HEK293 (cell line): ENCODE measurements at regions not wholly inside any gene's neighbourhood (a gene's known extent, or its start where the extent isn't known, plus 50 kb on each side); places are given as distances from the start of the nearest gene placed in this dataset.

Source experiments
- CTCF ChIP-seq: fragments of 450-650 bp; formaldehyde crosslinking; IDR thresholded peaks from 2 replicates; pipeline ENCODE4 v1.5.1; 2016; ENCODE audit warnings: missing biosample characterization, missing genetic modification characterization
- KLF16 ChIP-seq: fragments of 450-650 bp; formaldehyde crosslinking; IDR thresholded peaks from 2 replicates; pipeline ENCODE4 v1.5.1; 2017; ENCODE audit warnings: missing biosample characterization, missing genetic modification characterization
- ZNF521 ChIP-seq: fragments of 450-650 bp; formaldehyde crosslinking; IDR thresholded peaks from 2 replicates; pipeline ENCODE4 v1.5.1; 2017; ENCODE audit warnings: missing biosample characterization, mild to moderate bottlenecking, missing genetic modification characterization
- ZNF529 ChIP-seq: fragments of 450-650 bp; formaldehyde crosslinking; IDR thresholded peaks from 2 replicates; pipeline ENCODE4 v1.5.1; 2017; ENCODE audit warnings: missing genetic modification characterization, missing biosample characterization; ENCODE audit not compliant: insufficient replicate concordance
- ZNF701 ChIP-seq: fragments of 450-650 bp; formaldehyde crosslinking; IDR thresholded peaks from 2 replicates; pipeline ENCODE4 v1.5.1; 2016; ENCODE audit warnings: missing biosample characterization, missing genetic modification characterization

GRCh38 chr2:172323861-172324597 is 103.4 kb upstream of the ITGA6 start:
- TF ChIP-seq ZNF701 (no peak), KLF16 (tag by site-specific recombination) (no peak), ZNF521 (tag by site-specific recombination) (no peak), ZNF529 (tag by site-specific recombination) (no peak), CTCF (tag by site-specific recombination) (no peak)
